ENCODE measurements at regions not wholly inside any gene's neighbourhood (a gene's known extent, or its start where the extent isn't known, plus 50 kb on each side); places are given as distances from the start of the nearest gene placed in this dataset.

DNA sequence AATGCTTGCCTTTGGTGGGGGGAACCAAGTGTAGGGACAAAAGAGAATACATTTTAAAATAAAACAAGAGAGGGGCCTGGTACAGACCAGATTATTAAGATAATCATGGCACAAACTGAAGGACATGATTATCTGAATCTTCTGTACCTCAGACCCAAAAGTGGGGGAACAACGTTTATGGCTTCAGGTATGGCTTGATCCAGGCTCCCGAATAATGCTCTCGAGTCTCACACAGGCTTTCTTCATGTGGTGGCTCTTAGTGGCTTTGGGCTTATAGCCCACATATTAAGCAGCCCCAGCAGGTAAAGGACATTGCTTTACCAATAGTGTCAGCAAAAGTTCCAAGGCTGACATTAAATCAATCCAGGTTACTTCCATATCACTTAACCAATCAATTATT is 106.8 kb upstream of the FOXK1 start:
- TF ChIP-seq, protein P1, sequence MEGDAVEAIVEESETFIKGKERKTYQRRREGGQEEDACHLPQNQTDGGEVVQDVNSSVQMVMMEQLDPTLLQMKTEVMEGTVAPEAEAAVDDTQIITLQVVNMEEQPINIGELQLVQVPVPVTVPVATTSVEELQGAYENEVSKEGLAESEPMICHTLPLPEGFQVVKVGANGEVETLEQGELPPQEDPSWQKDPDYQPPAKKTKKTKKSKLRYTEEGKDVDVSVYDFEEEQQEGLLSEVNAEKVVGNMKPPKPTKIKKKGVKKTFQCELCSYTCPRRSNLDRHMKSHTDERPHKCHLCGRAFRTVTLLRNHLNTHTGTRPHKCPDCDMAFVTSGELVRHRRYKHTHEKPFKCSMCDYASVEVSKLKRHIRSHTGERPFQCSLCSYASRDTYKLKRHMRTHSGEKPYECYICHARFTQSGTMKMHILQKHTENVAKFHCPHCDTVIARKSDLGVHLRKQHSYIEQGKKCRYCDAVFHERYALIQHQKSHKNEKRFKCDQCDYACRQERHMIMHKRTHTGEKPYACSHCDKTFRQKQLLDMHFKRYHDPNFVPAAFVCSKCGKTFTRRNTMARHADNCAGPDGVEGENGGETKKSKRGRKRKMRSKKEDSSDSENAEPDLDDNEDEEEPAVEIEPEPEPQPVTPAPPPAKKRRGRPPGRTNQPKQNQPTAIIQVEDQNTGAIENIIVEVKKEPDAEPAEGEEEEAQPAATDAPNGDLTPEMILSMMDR (IDR thresholded peaks at IDR 0.05): no peak
- no peak for TF ChIP-seq ZFX (IDR thresholded peaks at IDR 0.05; ENCODE audit: borderline replicate concordance)

Data from 22Rv1 (cell line).